ENCODE measurements at regions not wholly inside any gene's neighbourhood (a gene's known extent, or its start where the extent isn't known, plus 50 kb on each side); places are given as distances from the start of the nearest gene placed in this dataset.
A peak's percentile ranks its signal among the peaks of the same experiment; 100 is the strongest.

- no peak for DNase-seq (ENCODE audit: low read depth)
- TF ChIP-seq, protein P1, sequence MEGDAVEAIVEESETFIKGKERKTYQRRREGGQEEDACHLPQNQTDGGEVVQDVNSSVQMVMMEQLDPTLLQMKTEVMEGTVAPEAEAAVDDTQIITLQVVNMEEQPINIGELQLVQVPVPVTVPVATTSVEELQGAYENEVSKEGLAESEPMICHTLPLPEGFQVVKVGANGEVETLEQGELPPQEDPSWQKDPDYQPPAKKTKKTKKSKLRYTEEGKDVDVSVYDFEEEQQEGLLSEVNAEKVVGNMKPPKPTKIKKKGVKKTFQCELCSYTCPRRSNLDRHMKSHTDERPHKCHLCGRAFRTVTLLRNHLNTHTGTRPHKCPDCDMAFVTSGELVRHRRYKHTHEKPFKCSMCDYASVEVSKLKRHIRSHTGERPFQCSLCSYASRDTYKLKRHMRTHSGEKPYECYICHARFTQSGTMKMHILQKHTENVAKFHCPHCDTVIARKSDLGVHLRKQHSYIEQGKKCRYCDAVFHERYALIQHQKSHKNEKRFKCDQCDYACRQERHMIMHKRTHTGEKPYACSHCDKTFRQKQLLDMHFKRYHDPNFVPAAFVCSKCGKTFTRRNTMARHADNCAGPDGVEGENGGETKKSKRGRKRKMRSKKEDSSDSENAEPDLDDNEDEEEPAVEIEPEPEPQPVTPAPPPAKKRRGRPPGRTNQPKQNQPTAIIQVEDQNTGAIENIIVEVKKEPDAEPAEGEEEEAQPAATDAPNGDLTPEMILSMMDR (IDR thresholded peaks at IDR 0.05; ENCODE audit: insufficient read depth, low read depth, low read length, missing control alignments), result no peak
- H3K4me3 ChIP-seq (ENCODE audit: low read length), result no peak overlapping the region
Measured at GRCh38 chr2:136381722-136382633, 264.0 kb upstream of the CXCR4 start.

DNA sequence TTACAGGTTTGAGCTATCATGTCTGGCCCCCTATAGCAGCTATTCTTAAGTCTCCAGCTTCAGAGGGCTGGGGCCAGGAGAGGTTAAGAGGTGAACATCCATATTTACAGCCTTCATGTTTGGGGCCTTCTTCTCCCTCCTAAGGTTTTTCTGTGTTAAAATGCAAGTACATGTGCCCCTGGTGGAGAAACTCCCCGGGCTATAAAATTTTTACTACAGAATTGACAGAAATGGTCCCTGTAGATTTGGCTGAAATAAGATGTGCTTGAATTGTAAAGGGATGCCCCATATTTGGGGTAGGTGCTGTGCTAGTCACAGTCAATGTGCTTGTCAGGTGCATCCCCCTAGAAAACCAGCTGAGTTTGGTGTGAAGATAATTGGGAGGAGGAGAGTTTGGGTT, 263.3 kb upstream of the CXCR4 start:
- DNase-seq (ENCODE audit: low read depth), result no peak
- TF ChIP-seq, protein P1 (IDR thresholded peaks at IDR 0.05; ENCODE audit: insufficient read depth, low read depth, low read length, missing control alignments), result no peak
- H3K4me3 ChIP-seq (ENCODE audit: low read length), result no peak overlapping the region

- peak; percentile 65 for DNase-seq (ENCODE audit: low read depth)
- TF ChIP-seq, protein P1 (IDR thresholded peaks at IDR 0.05; ENCODE audit: insufficient read depth, low read depth, low read length, missing control alignments), result peak; percentile 89
- H3K4me3 ChIP-seq (ENCODE audit: low read length), result no peak overlapping the region
Measured at GRCh38 chr2:136378712-136379595, 261.0 kb upstream of the CXCR4 start.

- DNase-seq (ENCODE audit: low read depth), result no peak
- TF ChIP-seq, protein P1 (IDR thresholded peaks at IDR 0.05; ENCODE audit: insufficient read depth, low read depth, low read length, missing control alignments), result no peak
Measured at GRCh38 chr2:136377423-136378382, 259.8 kb upstream of the CXCR4 start.

GRCh38 chr2:136376798-136377211, 258.9 kb upstream of the CXCR4 start:
- TF ChIP-seq, protein P1 (IDR thresholded peaks at IDR 0.05; ENCODE audit: insufficient read depth, low read depth, low read length, missing control alignments), result no peak
- DNase-seq (ENCODE audit: low read depth), result no peak

More at GRCh38 chr2:136377423-136378382, 259.8 kb upstream of the CXCR4 start:
- H3K4me3 ChIP-seq (ENCODE audit: low read length), result no peak overlapping the region

DNA sequence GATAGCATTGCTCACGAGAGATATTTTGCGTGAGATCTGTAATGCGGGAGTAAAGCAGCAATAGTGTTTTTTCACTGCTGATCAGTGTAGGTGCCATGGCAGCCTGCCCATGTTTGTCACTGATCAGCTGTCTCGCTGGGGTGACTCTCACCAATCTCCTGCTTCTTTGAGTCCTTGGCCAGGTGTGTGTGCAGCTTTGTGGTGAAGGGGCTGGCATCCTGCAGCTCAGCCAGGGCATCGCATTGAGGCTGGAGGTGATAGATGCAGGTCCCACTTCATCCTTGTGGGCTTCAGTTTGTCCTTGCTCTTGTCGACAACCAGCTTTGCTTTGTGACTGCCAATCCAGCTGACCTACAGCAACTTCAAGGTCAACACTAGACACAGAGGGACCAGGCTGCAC, 258.3 kb upstream of the CXCR4 start:
- no peak for DNase-seq (ENCODE audit: low read depth)
- TF ChIP-seq, protein P1 (IDR thresholded peaks at IDR 0.05; ENCODE audit: insufficient read depth, low read depth, low read length, missing control alignments), result no peak
- no peak overlapping the region for H3K4me3 ChIP-seq (ENCODE audit: low read length)

More at GRCh38 chr2:136376798-136377211, 258.9 kb upstream of the CXCR4 start:
- H3K4me3 ChIP-seq (ENCODE audit: low read length), result no peak overlapping the region

Measured in epithelial cell of esophagus (primary cell).